Lower leg skin (tissue), 4 donors: ENCODE measurements at regions not wholly inside any gene's neighbourhood (a gene's known extent, or its start where the extent isn't known, plus 50 kb on each side); places are given as distances from the start of the nearest gene placed in this dataset.

Experiments
- DNase-seq, 2 donors: peaks; one replicate each; pipeline ENCODE4 v3.0.0-alpha.2; 2019; ENCODE audit warnings: low spot score in 2 of 2
- H3K4me3 ChIP-seq: fragments of 200-600 bp; sonication (generic); 2 replicates; pipeline ENCODE4 v1.5.1; 2017; ENCODE audit warnings: mild to moderate bottlenecking, low read depth; ENCODE audit not compliant: poor library complexity, severe bottlenecking
- POLR2A ChIP-seq, 2 donors: fragments of 450-650 bp; IDR thresholded peaks; one replicate each; pipeline ENCODE4 v1.6.1; 2016 to 2017; ENCODE audit warnings: antibody characterized with exemption in 2 of 2, mild to moderate bottlenecking in 1 of 2, moderate library complexity in 1 of 2
- WGBS, 2 donors: methylation state at CpG; one replicate each; pipeline ENCODE4 v1.1.5; 2018; 5-methylcytosine and 5-hydroxymethylcytosine counted together
- intact Hi-C: fragments of 100-400 bp; cut with DNase I; formaldehyde crosslinking; loops from one replicate; pipeline ENCODE4 v1.15.0; 2023; ENCODE audit warnings: low total_unique reads
- TF ChIP-seq, protein P1 (sequence below), 3 donors: fragments of 450-650 bp; IDR thresholded peaks; one replicate each; pipeline ENCODE4 v1.5.1; 2016; ENCODE audit warnings: antibody characterized with exemption in 3 of 3, mild to moderate bottlenecking in 3 of 3, moderate library complexity in 2 of 3

DNA sequence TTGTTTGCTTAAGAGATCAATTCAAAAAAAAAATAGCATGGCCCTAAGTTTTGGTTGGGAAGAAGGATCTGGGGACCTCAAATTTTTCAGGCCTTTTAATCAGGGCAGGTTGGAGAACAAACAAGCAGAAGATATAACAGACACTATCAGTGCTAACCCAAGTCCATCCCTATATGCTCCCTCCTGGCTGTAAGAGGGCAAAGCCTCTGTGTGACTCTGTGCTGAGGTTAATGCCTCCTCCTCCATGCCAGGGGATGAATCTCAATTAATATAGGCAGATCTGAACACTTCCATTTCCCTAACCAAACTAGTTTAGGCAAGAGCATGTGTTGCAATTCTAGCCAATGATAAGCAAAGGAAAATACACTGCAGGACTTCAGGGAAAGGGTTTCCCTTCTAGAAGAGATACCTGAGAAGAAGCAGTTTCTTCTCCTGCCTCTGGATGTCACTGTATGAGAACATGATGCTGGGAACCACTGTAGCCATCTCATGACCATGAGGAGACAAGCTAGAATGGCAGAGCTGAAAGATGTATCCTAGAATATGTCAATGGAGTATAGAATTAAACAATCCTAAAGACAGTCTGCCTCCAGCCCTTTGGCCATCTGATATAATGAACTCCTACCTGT, 76.0 kb downstream of the CHD9NB start:
- no peak for TF ChIP-seq POLR2A (IDR thresholded peaks at IDR 0.05)
- DNase-seq: no peak
- intact Hi-C loops: no loop called here
- H3K4me3 ChIP-seq: no peak overlapping the region

DNA sequence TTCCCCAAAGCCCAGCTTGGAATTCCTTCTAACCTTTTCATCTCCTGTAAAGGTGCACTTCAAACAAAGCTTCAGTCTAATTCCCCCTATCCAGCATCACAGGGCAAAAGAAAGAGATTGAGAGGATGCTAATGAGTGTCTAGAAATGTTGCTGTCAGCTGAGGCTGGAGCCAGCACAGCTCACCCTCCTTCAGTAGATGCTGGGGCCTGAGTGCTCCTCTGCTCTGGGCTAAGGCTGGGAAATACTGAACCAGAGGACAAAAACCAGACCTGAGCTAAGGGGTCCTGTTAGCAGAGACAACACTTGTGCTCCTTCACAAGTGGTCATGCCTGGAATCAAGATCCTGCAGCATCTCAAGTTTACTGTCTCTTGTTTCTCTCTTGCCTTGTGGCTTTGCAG, 85.0 kb downstream of the CHD9NB start:
- intact Hi-C loops: no loop called here
- DNase-seq: no peak
- H3K4me3 ChIP-seq: no peak overlapping the region
- no peak for TF ChIP-seq POLR2A (IDR thresholded peaks at IDR 0.05)
- TF ChIP-seq, protein P1, sequence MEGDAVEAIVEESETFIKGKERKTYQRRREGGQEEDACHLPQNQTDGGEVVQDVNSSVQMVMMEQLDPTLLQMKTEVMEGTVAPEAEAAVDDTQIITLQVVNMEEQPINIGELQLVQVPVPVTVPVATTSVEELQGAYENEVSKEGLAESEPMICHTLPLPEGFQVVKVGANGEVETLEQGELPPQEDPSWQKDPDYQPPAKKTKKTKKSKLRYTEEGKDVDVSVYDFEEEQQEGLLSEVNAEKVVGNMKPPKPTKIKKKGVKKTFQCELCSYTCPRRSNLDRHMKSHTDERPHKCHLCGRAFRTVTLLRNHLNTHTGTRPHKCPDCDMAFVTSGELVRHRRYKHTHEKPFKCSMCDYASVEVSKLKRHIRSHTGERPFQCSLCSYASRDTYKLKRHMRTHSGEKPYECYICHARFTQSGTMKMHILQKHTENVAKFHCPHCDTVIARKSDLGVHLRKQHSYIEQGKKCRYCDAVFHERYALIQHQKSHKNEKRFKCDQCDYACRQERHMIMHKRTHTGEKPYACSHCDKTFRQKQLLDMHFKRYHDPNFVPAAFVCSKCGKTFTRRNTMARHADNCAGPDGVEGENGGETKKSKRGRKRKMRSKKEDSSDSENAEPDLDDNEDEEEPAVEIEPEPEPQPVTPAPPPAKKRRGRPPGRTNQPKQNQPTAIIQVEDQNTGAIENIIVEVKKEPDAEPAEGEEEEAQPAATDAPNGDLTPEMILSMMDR (IDR thresholded peaks at IDR 0.05): no peak

DNA sequence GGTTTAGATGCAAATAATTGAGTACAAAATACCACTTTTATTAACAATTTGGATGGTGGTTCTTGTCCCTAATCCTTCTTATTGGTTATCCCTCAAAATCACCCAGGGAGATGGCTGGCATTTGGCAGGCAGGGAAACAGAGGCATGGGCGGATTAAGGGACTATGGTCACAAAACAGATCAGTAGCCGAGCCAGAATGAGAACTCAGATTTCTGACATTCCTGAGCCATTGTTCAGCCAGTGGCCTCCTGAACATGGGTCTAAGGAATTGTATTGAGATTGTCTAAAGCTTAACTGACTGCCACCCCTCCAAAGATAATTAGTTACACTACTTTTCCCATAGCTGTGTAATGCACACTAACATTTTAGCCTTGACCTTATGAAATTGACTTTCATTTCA, 88.4 kb downstream of the CHD9NB start:
- DNase-seq: no peak
- TF ChIP-seq POLR2A (IDR thresholded peaks at IDR 0.05): no peak
- TF ChIP-seq, protein P1 (IDR thresholded peaks at IDR 0.05): no peak
- H3K4me3 ChIP-seq: no peak overlapping the region
- intact Hi-C loops: no loop called here
- WGBS, 2 donors: 78 to 89% methylated on average over 2 of the region's 2 CpGs

DNA sequence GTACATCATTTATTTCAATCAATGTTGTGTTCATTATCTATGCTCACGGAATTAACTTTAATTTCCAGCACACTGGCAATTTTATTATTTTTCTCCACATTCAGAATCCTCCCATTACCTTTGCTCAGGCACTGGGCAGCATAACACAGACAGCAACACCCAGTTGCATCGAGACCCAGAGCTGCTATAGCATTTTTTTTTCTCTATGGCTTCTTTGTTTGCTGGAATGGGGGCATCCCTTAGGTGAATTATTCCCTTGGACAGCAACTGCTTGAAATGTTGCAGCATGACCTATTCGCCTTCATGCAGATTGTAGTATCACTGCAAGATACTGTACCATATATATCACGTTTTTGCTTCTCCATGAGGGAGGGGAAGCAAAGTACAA, 88.8 kb downstream of the CHD9NB start:
- no peak overlapping the region for H3K4me3 ChIP-seq
- no peak for DNase-seq
- intact Hi-C loops: no loop called here
- WGBS, 2 donors: 77 to 81% methylated on average over 4 of the region's 4 CpGs
- TF ChIP-seq, protein P1 (IDR thresholded peaks at IDR 0.05): no peak
- TF ChIP-seq POLR2A (IDR thresholded peaks at IDR 0.05): no peak

DNA sequence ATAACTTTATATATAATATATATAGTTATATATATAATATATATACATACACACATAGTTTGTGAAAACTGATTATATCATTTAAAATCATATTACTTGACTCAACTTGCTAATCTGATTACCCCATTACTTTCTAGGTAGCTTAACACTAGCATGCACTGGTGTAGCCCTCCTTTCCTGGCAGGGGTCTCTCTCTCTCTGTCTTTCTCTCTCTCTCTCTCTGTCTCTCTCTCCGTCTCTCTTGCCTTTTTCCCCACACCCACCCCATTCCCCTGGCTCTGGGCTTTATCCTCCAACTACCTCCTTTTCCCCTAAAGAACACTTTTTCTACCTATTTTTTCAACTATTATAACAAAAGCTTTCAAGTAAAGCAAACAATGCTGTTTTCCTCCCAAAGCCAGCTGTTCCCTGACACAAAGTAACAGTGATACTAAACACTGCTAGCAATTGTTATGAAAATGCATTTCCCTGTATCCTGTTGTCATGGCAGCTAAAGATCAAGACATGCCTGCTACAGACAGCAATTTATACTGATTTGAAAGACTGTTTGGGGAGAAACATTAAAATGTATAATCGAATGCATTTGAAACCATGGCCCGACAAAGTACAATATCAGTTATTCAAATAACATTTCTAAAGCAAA, 89.4 kb downstream of the CHD9NB start:
- H3K4me3 ChIP-seq: no peak overlapping the region
- 66 to 83% methylated on average over 3 of the region's 3 CpGs for WGBS, 2 donors
- DNase-seq: no peak
- intact Hi-C loops: no loop called here
- no peak for TF ChIP-seq POLR2A (IDR thresholded peaks at IDR 0.05)
- TF ChIP-seq, protein P1 (IDR thresholded peaks at IDR 0.05): no peak

DNA sequence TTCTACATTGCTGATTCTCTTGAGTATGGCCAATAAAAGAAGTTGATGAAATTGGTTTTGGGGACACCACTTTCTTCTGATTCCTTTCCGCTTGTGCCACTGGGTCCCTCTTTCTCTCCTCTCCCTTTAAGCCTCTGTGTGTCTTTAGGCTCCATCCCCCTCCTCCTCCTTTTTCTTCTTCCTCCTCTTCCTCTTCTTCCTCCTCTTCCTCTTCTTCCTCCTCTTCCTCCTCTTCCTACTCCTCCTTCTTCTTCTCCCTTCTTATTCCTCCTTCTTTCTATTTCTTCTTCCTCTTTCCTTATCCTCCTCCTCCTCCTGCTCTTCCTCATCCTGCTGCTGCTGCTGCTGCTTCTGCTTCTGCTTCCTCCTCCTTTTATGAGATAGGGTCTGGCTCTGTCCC, 93.7 kb downstream of the CHD9NB start:
- WGBS, 2 donors: 90 to 100% methylated on average over 1 of the region's 1 CpG
- TF ChIP-seq, protein P1 (IDR thresholded peaks at IDR 0.05): no peak
- TF ChIP-seq POLR2A (IDR thresholded peaks at IDR 0.05): no peak
- no peak for DNase-seq
- intact Hi-C loops: no loop called here
- H3K4me3 ChIP-seq: no peak overlapping the region
